SK-N-MC (cell line): ENCODE measurements at regions not wholly inside any gene's neighbourhood (a gene's known extent, or its start where the extent isn't known, plus 50 kb on each side); places are given as distances from the start of the nearest gene placed in this dataset.
"Not testable (repeated sequence)": the region's sequence is repeated elsewhere in the genome, so short reads cannot be mapped to it uniquely, and the experiment has no call there.

ENCODE experiments used
- DNase-seq: peaks from one replicate; pipeline ENCODE4 v3.0.0-alpha.2; 2011; ENCODE audit warnings: low read depth, low spot score
- H3K27ac ChIP-seq: fragments of 200-600 bp; sonication (generic); 2 replicates; pipeline ENCODE4 v1.5.1; 2016; ENCODE audit warnings: mixed run types
- H3K36me3 ChIP-seq: fragments of 200-600 bp; sonication (generic); 2 replicates; pipeline ENCODE4 v1.6.1; 2017; ENCODE audit warnings: antibody characterized with exemption, low read length, mixed read lengths; ENCODE audit not compliant: insufficient read depth
- H3K4me3 ChIP-seq: fragments of 200-600 bp; sonication (generic); 2 replicates; pipeline ENCODE4 v1.5.1; 2016
- H3K9ac ChIP-seq: fragments of 200-600 bp; sonication (generic); 2 replicates; pipeline ENCODE4 v1.8.0; 2017; ENCODE audit warnings: mixed run types, mixed read lengths; ENCODE audit not compliant: insufficient read length
- H3K9me3 ChIP-seq: fragments of 200-600 bp; sonication (generic); 2 replicates; pipeline ENCODE4 v1.6.1; 2017; ENCODE audit warnings: low read depth, mild to moderate bottlenecking, antibody characterized with exemption, low read length, moderate library complexity, mixed read lengths
- EZH2 ChIP-seq: fragments of 200-600 bp; sonication (generic); IDR thresholded peaks from one replicate; pipeline ENCODE4 v1.6.1; 2017; ENCODE audit warnings: antibody characterized with exemption
- FOXP2 ChIP-seq: optimal IDR thresholded peaks from 2 replicates; pipeline ENCODE3; 2011; ENCODE audit warnings: mild to moderate bottlenecking, moderate library complexity; ENCODE audit not compliant: insufficient read depth; ENCODE audit errors: extremely low read length, control extremely low read depth
- POLR2AphosphoS5 ChIP-seq: IDR thresholded peaks from 2 replicates; pipeline ENCODE4 v1.6.1; 2012; ENCODE audit warnings: mild to moderate bottlenecking, low read depth, low read length, borderline replicate concordance

GRCh38 chr12:87603727-87604126 lies 425.5 kb downstream of the C12orf50 start:
- Histone ChIP-seq H3K36me3 (no peaks in the 10 kb centered on the region), H3K9ac (no peak overlapping the region), H3K4me3 (no peak overlapping the region), H3K9me3 (no peaks in the 10 kb centered on the region), H3K27ac (no peak overlapping the region)
- no peak for DNase-seq
- TF ChIP-seq EZH2 (no peak), FOXP2 (no peak), POLR2AphosphoS5 (no peak)

- H3K36me3 ChIP-seq = no peaks in the 10 kb centered on the region
- no peak for DNase-seq
- H3K4me3 ChIP-seq = no peak overlapping the region
- H3K27ac ChIP-seq = no peak overlapping the region
- no peak overlapping the region for H3K9ac ChIP-seq
- no peaks in the 10 kb centered on the region for H3K9me3 ChIP-seq
- TF ChIP-seq FOXP2 = no peak
- no peak for TF ChIP-seq POLR2AphosphoS5
- TF ChIP-seq EZH2 = no peak
These were observed 429.7 kb downstream of the C12orf50 start for GRCh38 chr12:87599459-87599858.

GRCh38 chr12:87597114-87597513 lies 432.1 kb downstream of the C12orf50 start:
- DNase-seq = no peak
- no peaks in the 10 kb centered on the region for H3K9me3 ChIP-seq
- H3K9ac ChIP-seq = no peak overlapping the region
- H3K27ac ChIP-seq = no peak overlapping the region
- no peak overlapping the region for H3K4me3 ChIP-seq
- TF ChIP-seq FOXP2 = no peak
- TF ChIP-seq POLR2AphosphoS5 = no peak
- TF ChIP-seq EZH2 = no peak
- H3K36me3 ChIP-seq = no peaks in the 10 kb centered on the region

- Histone ChIP-seq H3K4me3 (no peak overlapping the region), H3K36me3 (no peaks in the 10 kb centered on the region), H3K27ac (no peak overlapping the region), H3K9me3 (no peaks in the 10 kb centered on the region), H3K9ac (no peak overlapping the region)
- TF ChIP-seq POLR2AphosphoS5 (no peak), EZH2 (no peak), FOXP2 (no peak)
- DNase-seq = no peak
These were observed 432.6 kb downstream of the C12orf50 start for GRCh38 chr12:87596636-87597035.

- Histone ChIP-seq H3K36me3 (no peaks in the 10 kb centered on the region), H3K9me3 (no peaks in the 10 kb centered on the region), H3K4me3 (no peak overlapping the region), H3K9ac (no peak overlapping the region), H3K27ac (no peak overlapping the region)
- TF ChIP-seq EZH2 = no peak
- no peak for TF ChIP-seq FOXP2
- TF ChIP-seq POLR2AphosphoS5 = no peak
- no peak for DNase-seq
These were observed 433.1 kb downstream of the C12orf50 start for GRCh38 chr12:87596134-87596533.

GRCh38 chr12:87585882-87586557 lies 443.2 kb downstream of the C12orf50 start:
- no peak for DNase-seq
- TF ChIP-seq POLR2AphosphoS5 = no peak
- TF ChIP-seq FOXP2 = no peak
- TF ChIP-seq EZH2 = no peak

GRCh38 chr12:87579091-87579490 lies 450.1 kb downstream of the C12orf50 start:
- not testable (repeated sequence) for H3K9ac ChIP-seq, H3K9me3 ChIP-seq, H3K4me3 ChIP-seq, DNase-seq, H3K27ac ChIP-seq, H3K36me3 ChIP-seq

More at GRCh38 chr12:87585882-87586557, 443.2 kb downstream of the C12orf50 start:
- Histone ChIP-seq H3K36me3 (no peaks in the 10 kb centered on the region), H3K9ac (no peak overlapping the region), H3K27ac (no peak overlapping the region), H3K9me3 (no peaks in the 10 kb centered on the region), H3K4me3 (no peak overlapping the region)

GRCh38 chr12:87575906-87576305 lies 453.3 kb downstream of the C12orf50 start:
- no peak overlapping the region for H3K9ac ChIP-seq
- no peak for TF ChIP-seq FOXP2
- no peak for TF ChIP-seq EZH2
- no peak for TF ChIP-seq POLR2AphosphoS5
- no peak for DNase-seq

GRCh38 chr12:87566918-87567317 lies 462.3 kb downstream of the C12orf50 start:
- H3K27ac ChIP-seq, H3K9me3 ChIP-seq, H3K4me3 ChIP-seq, H3K9ac ChIP-seq, H3K36me3 ChIP-seq, DNase-seq: not testable (repeated sequence)

More at GRCh38 chr12:87575906-87576305, 453.3 kb downstream of the C12orf50 start:
- no peak overlapping the region for H3K27ac ChIP-seq
- H3K36me3 ChIP-seq = no peaks in the 10 kb centered on the region
- no peak overlapping the region for H3K4me3 ChIP-seq
- H3K9me3 ChIP-seq = no peaks in the 10 kb centered on the region
